ENCODE measurements at regions not wholly inside any gene's neighbourhood (a gene's known extent, or its start where the extent isn't known, plus 50 kb on each side); places are given as distances from the start of the nearest gene placed in this dataset.
"Not testable (repeated sequence)": the region's sequence is repeated elsewhere in the genome, so short reads cannot be mapped to it uniquely, and the experiment has no call there.

- no peak for TF ChIP-seq ZFX (IDR thresholded peaks at IDR 0.05; ENCODE audit: borderline replicate concordance)
- no peak for TF ChIP-seq CTCF (IDR thresholded peaks at IDR 0.05)
- H3K27ac ChIP-seq, result no peak overlapping the region
These were observed 96.5 kb upstream of the BEND4 start for GRCh38 chr4:42248972-42249371.

GRCh38 chr4:42252315-42252714 is 99.9 kb upstream of the BEND4 start:
- H3K27ac ChIP-seq, result no peak overlapping the region
- no peak for TF ChIP-seq ZFX (IDR thresholded peaks at IDR 0.05; ENCODE audit: borderline replicate concordance)
- TF ChIP-seq CTCF (IDR thresholded peaks at IDR 0.05), result no peak

- not testable (repeated sequence) for H3K27ac ChIP-seq
These were observed 105.2 kb upstream of the BEND4 start for GRCh38 chr4:42257645-42258044.

GRCh38 chr4:42262701-42263490 is 110.4 kb upstream of the BEND4 start:
- no peak overlapping the region for H3K27ac ChIP-seq
- TF ChIP-seq ZFX (IDR thresholded peaks at IDR 0.05; ENCODE audit: borderline replicate concordance) (no peak), CTCF (IDR thresholded peaks at IDR 0.05) (no peak)

- TF ChIP-seq ZFX (IDR thresholded peaks at IDR 0.05; ENCODE audit: borderline replicate concordance), result no peak
- no peak for TF ChIP-seq CTCF (IDR thresholded peaks at IDR 0.05)
These were observed 113.5 kb upstream of the BEND4 start for GRCh38 chr4:42265782-42266602.

GRCh38 chr4:42267724-42268123 is 115.3 kb upstream of the BEND4 start:
- TF ChIP-seq ZFX (IDR thresholded peaks at IDR 0.05; ENCODE audit: borderline replicate concordance) (no peak), CTCF (IDR thresholded peaks at IDR 0.05) (no peak)
- no peak overlapping the region for H3K27ac ChIP-seq

More at GRCh38 chr4:42265782-42266602, 113.5 kb upstream of the BEND4 start:
- no peak overlapping the region for H3K27ac ChIP-seq

GRCh38 chr4:42268824-42269223 is 116.4 kb upstream of the BEND4 start:
- TF ChIP-seq ZFX (IDR thresholded peaks at IDR 0.05; ENCODE audit: borderline replicate concordance), result no peak
- TF ChIP-seq CTCF (IDR thresholded peaks at IDR 0.05), result no peak
- no peak overlapping the region for H3K27ac ChIP-seq

All from 22Rv1 (cell line).